HEK293 (cell line): ENCODE measurements at regions not wholly inside any gene's neighbourhood (a gene's known extent, or its start where the extent isn't known, plus 50 kb on each side); places are given as distances from the start of the nearest gene placed in this dataset.

Experiments
- CTCF ChIA-PET: fragments of 350-600 bp; formaldehyde crosslinking; extraction: SDS; loops from one replicate; lab custom pipeline; 2021; ENCODE audit warnings: antibody characterized with exemption; lab: Yijun Ruan, JAX
- POLR2A ChIA-PET: fragments of 300-600 bp; formaldehyde crosslinking; extraction: SDS; loops from one replicate; lab custom pipeline; 2020; ENCODE audit warnings: antibody characterized with exemption, inconsistent platforms; lab: Yijun Ruan, JAX
- H3K27ac ChIP-seq: fragments of 200-500 bp; sonication (Bioruptor generic); 2 replicates; pipeline ENCODE4 v1.5.1; 2014; ENCODE audit warnings: low read depth, low read length, control low read depth, inconsistent platforms; ENCODE audit errors: extremely low read depth
- H3K36me3 ChIP-seq, 2 experiments: fragments of 200-500 bp in 1 of 2; sonication (Bioruptor generic) in 1 of 2; 1 replicate in 1 of 2; 2 replicates in 1 of 2; pipeline ENCODE4 v1.5.1; 2014 to 2017; ENCODE audit warnings: inconsistent platforms in 2 of 2, low read length in 2 of 2; ENCODE audit not compliant: control insufficient read depth in 2 of 2, insufficient read depth in 1 of 2
- H3K4me1 ChIP-seq: fragments of 200-500 bp; sonication (Bioruptor generic); 2 replicates; pipeline ENCODE4 v1.5.1; 2014; ENCODE audit warnings: mild to moderate bottlenecking, low read length, inconsistent platforms; ENCODE audit not compliant: control insufficient read depth, insufficient read depth
- H3K4me3 ChIP-seq: 2 replicates; pipeline ENCODE4 v1.5.1; 2011; ENCODE audit warnings: low read depth, mild to moderate bottlenecking, control low read depth, low read length, moderate library complexity
- H3K9me3 ChIP-seq: fragments of 200-500 bp; sonication (Bioruptor generic); 2 replicates; pipeline ENCODE4 v1.5.1; 2014; ENCODE audit warnings: low read depth, low read length, inconsistent platforms; ENCODE audit not compliant: control insufficient read depth, insufficient read depth
- BCL6B ChIP-seq: fragments of 450-650 bp; formaldehyde crosslinking; IDR thresholded peaks from 2 replicates; pipeline ENCODE4 v1.5.1; 2017; ENCODE audit warnings: missing biosample characterization, missing genetic modification characterization
- EGR2 ChIP-seq: fragments of 450-650 bp; formaldehyde crosslinking; IDR thresholded peaks from 2 replicates; pipeline ENCODE4 v1.5.1; 2016; ENCODE audit warnings: low read depth, missing biosample characterization, missing genetic modification characterization
- GFI1B ChIP-seq: fragments of 450-650 bp; formaldehyde crosslinking; IDR thresholded peaks from 2 replicates; pipeline ENCODE4 v1.5.1; 2016; ENCODE audit warnings: missing biosample characterization, missing genetic modification characterization
- MZF1 ChIP-seq: fragments of 450-650 bp; formaldehyde crosslinking; IDR thresholded peaks from 2 replicates; pipeline ENCODE4 v1.5.1; 2017; ENCODE audit warnings: missing biosample characterization, missing genetic modification characterization, borderline replicate concordance
- OVOL3 ChIP-seq: fragments of 450-650 bp; formaldehyde crosslinking; IDR thresholded peaks from 2 replicates; pipeline ENCODE4 v1.5.1; 2016; ENCODE audit warnings: missing biosample characterization, missing genetic modification characterization
- SP3 ChIP-seq: fragments of 450-650 bp; formaldehyde crosslinking; IDR thresholded peaks from 2 replicates; pipeline ENCODE4 v1.5.1; 2016; ENCODE audit warnings: missing biosample characterization, missing genetic modification characterization
- ZFHX2 ChIP-seq: fragments of 450-650 bp; formaldehyde crosslinking; conservative IDR thresholded peaks from 2 replicates; pipeline ENCODE4 v1.5.1; 2016; ENCODE audit warnings: missing biosample characterization, missing genetic modification characterization
- ZNF112 ChIP-seq: fragments of 450-650 bp; formaldehyde crosslinking; IDR thresholded peaks from 2 replicates; pipeline ENCODE4 v1.5.0; 2017; ENCODE audit warnings: missing biosample characterization, missing genetic modification characterization
- ZNF19 ChIP-seq: fragments of 450-650 bp; formaldehyde crosslinking; IDR thresholded peaks from 2 replicates; pipeline ENCODE4; 2016; ENCODE audit warnings: missing biosample characterization, missing genetic modification characterization, low read depth
- ZNF211 ChIP-seq: fragments of 450-650 bp; formaldehyde crosslinking; IDR thresholded peaks from 2 replicates; pipeline ENCODE4 v1.5.1; 2016; ENCODE audit warnings: low read depth, missing biosample characterization, missing genetic modification characterization
- ZNF341 ChIP-seq: fragments of 450-650 bp; formaldehyde crosslinking; IDR thresholded peaks from 2 replicates; pipeline ENCODE4; 2016; ENCODE audit warnings: low read depth, missing biosample characterization, missing genetic modification characterization
- ZNF404 ChIP-seq: fragments of 450-650 bp; formaldehyde crosslinking; IDR thresholded peaks from 2 replicates; pipeline ENCODE4 v1.5.1; 2017; ENCODE audit warnings: missing biosample characterization, missing genetic modification characterization
- ZNF48 ChIP-seq: fragments of 450-650 bp; formaldehyde crosslinking; IDR thresholded peaks from 2 replicates; pipeline ENCODE4 v1.5.1; 2016; ENCODE audit warnings: missing biosample characterization, missing genetic modification characterization
- ZNF521 ChIP-seq: fragments of 450-650 bp; formaldehyde crosslinking; IDR thresholded peaks from 2 replicates; pipeline ENCODE4 v1.5.1; 2017; ENCODE audit warnings: missing biosample characterization, mild to moderate bottlenecking, missing genetic modification characterization
- ZNF561 ChIP-seq: fragments of 450-650 bp; IDR thresholded peaks from 2 replicates; pipeline ENCODE4 v1.5.1; 2018; ENCODE audit warnings: missing biosample characterization, missing genetic modification characterization, borderline replicate concordance
- ZNF658 ChIP-seq: fragments of 450-650 bp; formaldehyde crosslinking; IDR thresholded peaks from 2 replicates; pipeline ENCODE4; 2016; ENCODE audit warnings: missing biosample characterization, missing genetic modification characterization
- ZNF660 ChIP-seq: fragments of 450-650 bp; IDR thresholded peaks from 2 replicates; pipeline ENCODE4 v1.5.1; 2018; ENCODE audit warnings: missing biosample characterization, mild to moderate bottlenecking, missing genetic modification characterization
- ZNF704 ChIP-seq: fragments of 450-650 bp; formaldehyde crosslinking; IDR thresholded peaks from 2 replicates; pipeline ENCODE4 v1.5.1; 2016; ENCODE audit warnings: missing biosample characterization, missing genetic modification characterization
- ZNF785 ChIP-seq: fragments of 450-650 bp; formaldehyde crosslinking; IDR thresholded peaks from 2 replicates; pipeline ENCODE4 v1.5.1; 2016; ENCODE audit warnings: missing biosample characterization, missing genetic modification characterization
- ZNF791 ChIP-seq: fragments of 450-650 bp; formaldehyde crosslinking; IDR thresholded peaks from 2 replicates; pipeline ENCODE4 v1.5.1; 2016; ENCODE audit warnings: missing biosample characterization, missing genetic modification characterization
- ZNF843 ChIP-seq: fragments of 450-650 bp; formaldehyde crosslinking; IDR thresholded peaks from 2 replicates; pipeline ENCODE4 v1.5.1; 2016; ENCODE audit warnings: missing biosample characterization, missing genetic modification characterization
- TF ChIP-seq, protein P1 (sequence below): fragments of 450-650 bp; formaldehyde crosslinking; IDR thresholded peaks from 2 replicates; pipeline ENCODE4 v1.5.1; 2016; ENCODE audit warnings: missing biosample characterization, missing genetic modification characterization
- TF ChIP-seq, protein P2 (sequence below): fragments of 450-650 bp; formaldehyde crosslinking; IDR thresholded peaks from 2 replicates; pipeline ENCODE4 v1.5.1; 2017; ENCODE audit warnings: missing biosample characterization, missing genetic modification characterization

DNA sequence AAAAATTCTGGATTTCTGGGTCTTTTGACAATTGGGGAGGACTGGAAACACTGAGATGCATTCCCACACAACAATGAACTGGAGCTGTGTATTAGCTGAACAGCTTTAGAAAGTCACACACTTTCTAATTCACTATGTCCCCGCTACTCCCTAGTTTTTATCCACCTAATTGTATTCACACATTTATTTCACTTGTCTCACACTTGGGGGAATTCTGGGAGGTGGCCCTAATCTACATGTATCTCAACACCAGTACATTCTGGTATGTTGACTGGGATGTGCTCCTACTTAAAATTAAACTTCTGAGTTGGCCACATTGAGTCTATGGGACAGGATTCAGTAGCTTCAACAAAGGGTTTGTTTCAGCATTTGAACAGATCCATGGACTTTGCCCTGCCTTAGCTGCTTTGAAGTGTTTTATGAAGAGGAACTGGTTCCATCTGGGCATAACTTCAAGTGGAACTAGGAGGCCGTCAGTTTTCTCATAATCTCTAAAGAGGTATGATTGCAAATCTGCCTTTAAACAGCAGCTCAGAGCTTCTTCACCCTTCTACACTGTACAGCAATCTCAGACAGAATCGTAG, 106.5 kb upstream of the CMC1 start:
- no peak for TF ChIP-seq EGR2 (tag by site-specific recombination)
- no peak for TF ChIP-seq ZNF48 (tag by site-specific recombination)
- TF ChIP-seq ZNF843, result no peak
- no peak for TF ChIP-seq OVOL3 (tag by site-specific recombination)
- no peak for TF ChIP-seq ZFHX2
- TF ChIP-seq ZNF704 (tag by site-specific recombination), result no peak
- TF ChIP-seq ZNF785, result no peak
- no peak for TF ChIP-seq GFI1B
- no peak for TF ChIP-seq ZNF660
- no peak for TF ChIP-seq ZNF211 (tag by site-specific recombination)
- TF ChIP-seq, protein P1, sequence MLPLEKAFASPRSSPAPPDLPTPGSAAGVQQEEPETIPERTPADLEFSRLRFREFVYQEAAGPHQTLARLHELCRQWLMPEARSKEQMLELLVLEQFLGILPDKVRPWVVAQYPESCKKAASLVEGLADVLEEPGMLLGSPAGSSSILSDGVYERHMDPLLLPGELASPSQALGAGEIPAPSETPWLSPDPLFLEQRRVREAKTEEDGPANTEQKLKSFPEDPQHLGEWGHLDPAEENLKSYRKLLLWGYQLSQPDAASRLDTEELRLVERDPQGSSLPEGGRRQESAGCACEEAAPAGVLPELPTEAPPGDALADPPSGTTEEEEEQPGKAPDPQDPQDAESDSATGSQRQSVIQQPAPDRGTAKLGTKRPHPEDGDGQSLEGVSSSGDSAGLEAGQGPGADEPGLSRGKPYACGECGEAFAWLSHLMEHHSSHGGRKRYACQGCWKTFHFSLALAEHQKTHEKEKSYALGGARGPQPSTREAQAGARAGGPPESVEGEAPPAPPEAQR (tag by site-specific recombination), result no peak
- TF ChIP-seq ZNF19, result no peak
- TF ChIP-seq, protein P2, sequence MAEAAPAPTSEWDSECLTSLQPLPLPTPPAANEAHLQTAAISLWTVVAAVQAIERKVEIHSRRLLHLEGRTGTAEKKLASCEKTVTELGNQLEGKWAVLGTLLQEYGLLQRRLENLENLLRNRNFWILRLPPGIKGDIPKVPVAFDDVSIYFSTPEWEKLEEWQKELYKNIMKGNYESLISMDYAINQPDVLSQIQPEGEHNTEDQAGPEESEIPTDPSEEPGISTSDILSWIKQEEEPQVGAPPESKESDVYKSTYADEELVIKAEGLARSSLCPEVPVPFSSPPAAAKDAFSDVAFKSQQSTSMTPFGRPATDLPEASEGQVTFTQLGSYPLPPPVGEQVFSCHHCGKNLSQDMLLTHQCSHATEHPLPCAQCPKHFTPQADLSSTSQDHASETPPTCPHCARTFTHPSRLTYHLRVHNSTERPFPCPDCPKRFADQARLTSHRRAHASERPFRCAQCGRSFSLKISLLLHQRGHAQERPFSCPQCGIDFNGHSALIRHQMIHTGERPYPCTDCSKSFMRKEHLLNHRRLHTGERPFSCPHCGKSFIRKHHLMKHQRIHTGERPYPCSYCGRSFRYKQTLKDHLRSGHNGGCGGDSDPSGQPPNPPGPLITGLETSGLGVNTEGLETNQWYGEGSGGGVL (tag by site-specific recombination), result no peak
- no peak for TF ChIP-seq ZNF658 (tag by site-specific recombination)
- TF ChIP-seq ZNF521 (tag by site-specific recombination), result no peak
- TF ChIP-seq BCL6B (tag by site-specific recombination), result no peak
- no peak for TF ChIP-seq ZNF791 (tag by site-specific recombination)
- no peak for TF ChIP-seq ZNF341 (tag by site-specific recombination)
- H3K9me3 ChIP-seq, result no peaks in the 10 kb centered on the region
- CTCF ChIA-PET, result interaction anchor here (0.5 kb wide), 1 partner anchor 881 kb away, joined by 3 read pairs; no protein-coding TSS in a partner anchor
- no peak overlapping the region for H3K4me3 ChIP-seq
- H3K27ac ChIP-seq, result no peak overlapping the region
- no peaks in the 10 kb centered on the region for H3K4me1 ChIP-seq
- H3K36me3 ChIP-seq, result no peaks in the 10 kb centered on the region
- POLR2A ChIA-PET, result no interaction called here

DNA sequence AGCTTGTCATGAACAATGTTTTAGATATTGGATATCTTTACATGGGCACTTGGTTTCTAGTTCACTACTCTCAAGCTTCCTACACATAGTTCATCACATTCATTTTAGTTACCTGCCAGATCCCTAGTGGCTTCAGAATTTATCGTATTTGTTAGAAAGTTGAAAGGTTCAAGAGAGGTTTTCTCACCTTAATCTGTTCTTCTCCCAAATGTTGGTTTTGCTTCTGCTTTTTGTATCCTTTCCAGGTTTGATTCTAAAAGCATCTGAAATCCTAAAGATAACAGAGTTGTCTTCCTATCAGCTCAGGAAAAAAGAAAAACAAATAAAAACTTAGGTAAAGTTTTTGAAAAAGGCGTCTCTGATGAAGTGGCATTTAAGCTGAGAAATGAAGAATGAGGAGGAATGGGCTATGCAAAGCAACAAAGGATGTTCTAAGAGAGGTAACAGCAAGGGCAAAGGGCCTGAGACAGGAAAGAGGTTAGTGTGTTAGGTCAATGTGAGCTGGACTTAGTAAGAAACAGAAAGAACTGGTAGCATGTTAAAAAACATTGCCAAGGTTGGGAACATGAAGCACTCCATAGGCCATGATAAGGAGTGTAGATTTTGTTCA, 104.7 kb upstream of the CMC1 start:
- ChIA-PET CTCF (no interaction called here), POLR2A (no interaction called here)
- no peaks in the 10 kb centered on the region for H3K4me1 ChIP-seq
- no peaks in the 10 kb centered on the region for H3K9me3 ChIP-seq
- no peak overlapping the region for H3K4me3 ChIP-seq
- no peaks in the 10 kb centered on the region for H3K36me3 ChIP-seq
- H3K27ac ChIP-seq, result no peak overlapping the region
- TF ChIP-seq MZF1 (no peak), ZNF112 (tag by site-specific recombination) (no peak), ZNF404 (no peak), SP3 (tag by site-specific recombination) (no peak), ZNF561 (tag by site-specific recombination) (no peak)
